PC-3 (cell line): ENCODE measurements at regions not wholly inside any gene's neighbourhood (a gene's known extent, or its start where the extent isn't known, plus 50 kb on each side); places are given as distances from the start of the nearest gene placed in this dataset.

Source experiments
- CTCF ChIP-seq: fragments of 300-600 bp; sonication (generic); conservative IDR thresholded peaks from 2 replicates; pipeline ENCODE4 v1.5.1; 2017; ENCODE audit warnings: antibody characterized with exemption, low read depth, mild to moderate bottlenecking, low read length
- EZH2 ChIP-seq: fragments of 300-600 bp; sonication (generic); IDR thresholded peaks from one replicate; pipeline ENCODE4 v1.6.1; 2017; ENCODE audit warnings: antibody characterized with exemption, mild to moderate bottlenecking, low read length; ENCODE audit not compliant: unreplicated experiment

- TF ChIP-seq CTCF (no peak), EZH2 (no peak)
Measured at GRCh38 chr12:131203666-131204415, 250.1 kb downstream of the ADGRD1 start.
